ENCODE measurements at regions not wholly inside any gene's neighbourhood (a gene's known extent, or its start where the extent isn't known, plus 50 kb on each side); places are given as distances from the start of the nearest gene placed in this dataset.

DNA sequence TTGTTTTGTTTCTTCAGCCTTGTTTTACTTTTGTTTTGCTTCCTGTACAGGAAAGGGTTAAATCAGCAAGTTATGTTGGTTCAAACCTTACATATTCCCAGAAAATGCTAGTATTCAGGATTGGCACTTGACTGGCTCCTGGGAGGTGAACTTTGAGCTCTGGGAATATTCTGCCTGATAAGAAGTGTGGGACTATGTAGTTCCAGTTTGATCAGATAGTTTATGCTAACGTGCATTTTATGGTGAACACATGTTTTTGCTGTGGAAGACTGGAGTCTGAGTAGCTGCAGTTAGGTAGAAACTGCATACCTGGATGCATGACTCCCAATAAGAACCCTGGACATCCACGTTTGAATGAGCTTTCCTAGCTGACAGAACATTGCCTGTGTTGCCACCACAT, 603.1 kb upstream of the HS6ST1 start:
- H3K4me3 ChIP-seq: no peak overlapping the region
- peaks cover 0 to 8% (median 0%) of the 10 kb centered on the region in 3 donors for H3K9me3 ChIP-seq
- no peak overlapping the region for H3K27ac ChIP-seq
- TF ChIP-seq POLR2AphosphoS5 (IDR thresholded peaks at IDR 0.05) (no peak), EP300 (IDR thresholded peaks at IDR 0.05) (no peak), POLR2A (IDR thresholded peaks at IDR 0.05) (no peak)
- TF ChIP-seq, protein P1, sequence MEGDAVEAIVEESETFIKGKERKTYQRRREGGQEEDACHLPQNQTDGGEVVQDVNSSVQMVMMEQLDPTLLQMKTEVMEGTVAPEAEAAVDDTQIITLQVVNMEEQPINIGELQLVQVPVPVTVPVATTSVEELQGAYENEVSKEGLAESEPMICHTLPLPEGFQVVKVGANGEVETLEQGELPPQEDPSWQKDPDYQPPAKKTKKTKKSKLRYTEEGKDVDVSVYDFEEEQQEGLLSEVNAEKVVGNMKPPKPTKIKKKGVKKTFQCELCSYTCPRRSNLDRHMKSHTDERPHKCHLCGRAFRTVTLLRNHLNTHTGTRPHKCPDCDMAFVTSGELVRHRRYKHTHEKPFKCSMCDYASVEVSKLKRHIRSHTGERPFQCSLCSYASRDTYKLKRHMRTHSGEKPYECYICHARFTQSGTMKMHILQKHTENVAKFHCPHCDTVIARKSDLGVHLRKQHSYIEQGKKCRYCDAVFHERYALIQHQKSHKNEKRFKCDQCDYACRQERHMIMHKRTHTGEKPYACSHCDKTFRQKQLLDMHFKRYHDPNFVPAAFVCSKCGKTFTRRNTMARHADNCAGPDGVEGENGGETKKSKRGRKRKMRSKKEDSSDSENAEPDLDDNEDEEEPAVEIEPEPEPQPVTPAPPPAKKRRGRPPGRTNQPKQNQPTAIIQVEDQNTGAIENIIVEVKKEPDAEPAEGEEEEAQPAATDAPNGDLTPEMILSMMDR (IDR thresholded peaks at IDR 0.05): no peak
- WGBS, 2 donors (ENCODE audit: low coverage in 1 of 2): 51 to 53% methylated on average over 2 of the region's 2 CpGs
- H3K27me3 ChIP-seq: no peaks in the 10 kb centered on the region
- no peaks in the 10 kb centered on the region for H3K36me3 ChIP-seq
- ATAC-seq: no peak
- H3K4me1 ChIP-seq: no peaks in the 10 kb centered on the region

DNA sequence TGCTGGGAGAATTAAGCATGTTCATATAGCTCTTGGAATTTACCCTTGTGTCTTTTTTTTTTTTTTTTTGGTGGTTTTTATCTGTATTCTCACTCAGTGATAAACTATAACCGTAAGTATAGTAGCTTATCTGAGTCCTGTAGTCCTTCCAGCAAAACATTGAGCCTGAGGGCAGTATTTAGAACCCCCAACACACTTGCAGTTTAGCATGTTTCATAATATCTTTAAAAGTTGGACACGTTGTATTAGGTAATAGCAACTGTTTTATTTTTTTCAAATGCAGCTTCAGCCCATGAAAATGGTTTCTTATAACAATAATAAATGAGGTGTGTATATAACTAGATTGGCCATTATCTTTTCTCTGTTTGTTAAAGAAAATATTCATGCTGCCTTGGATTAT, 603.5 kb upstream of the HS6ST1 start:
- TF ChIP-seq POLR2A (IDR thresholded peaks at IDR 0.05): no peak
- no peak for TF ChIP-seq POLR2AphosphoS5 (IDR thresholded peaks at IDR 0.05)
- TF ChIP-seq EP300 (IDR thresholded peaks at IDR 0.05): no peak
- TF ChIP-seq, protein P1 (IDR thresholded peaks at IDR 0.05): no peak
- Histone ChIP-seq H3K27ac (no peak overlapping the region), H3K9me3 (peaks cover 0 to 4% (median 0%) of the 10 kb centered on the region in 3 donors), H3K36me3 (no peaks in the 10 kb centered on the region), H3K27me3 (no peaks in the 10 kb centered on the region), H3K4me1 (no peaks in the 10 kb centered on the region), H3K4me3 (no peak overlapping the region)
- ATAC-seq: no peak
- WGBS, 2 donors (ENCODE audit: low coverage in 1 of 2): 20 to 65% methylated on average over 2 of the region's 2 CpGs

DNA sequence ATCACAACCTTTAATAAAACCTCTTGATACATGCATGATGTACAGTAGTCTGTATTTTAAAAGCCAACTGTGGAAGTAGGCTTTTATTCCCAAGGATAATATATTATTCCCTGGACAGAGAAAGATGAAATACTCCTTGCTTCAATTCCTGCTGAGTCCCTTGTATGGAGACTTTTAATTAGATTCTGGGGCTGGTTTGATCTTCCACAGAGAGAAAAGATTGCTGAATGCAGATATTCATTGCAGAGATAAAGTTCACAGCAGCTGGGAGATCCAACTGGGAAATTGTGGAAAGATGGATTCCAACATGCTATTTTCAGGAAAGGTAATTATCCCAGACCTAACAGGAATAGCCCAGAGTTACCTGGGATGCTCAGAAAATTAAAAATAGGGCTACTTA, 607.0 kb upstream of the HS6ST1 start:
- TF ChIP-seq POLR2A (IDR thresholded peaks at IDR 0.05) (no peak), EP300 (IDR thresholded peaks at IDR 0.05) (no peak), POLR2AphosphoS5 (IDR thresholded peaks at IDR 0.05) (no peak)
- TF ChIP-seq, protein P1 (IDR thresholded peaks at IDR 0.05): no peak
- no peak for ATAC-seq
- no peaks in the 10 kb centered on the region for H3K9me3 ChIP-seq
- H3K27ac ChIP-seq: no peak overlapping the region
- no peaks in the 10 kb centered on the region for H3K27me3 ChIP-seq
- H3K4me3 ChIP-seq: no peak overlapping the region
- H3K36me3 ChIP-seq: no peaks in the 10 kb centered on the region
- no peaks in the 10 kb centered on the region for H3K4me1 ChIP-seq

DNA sequence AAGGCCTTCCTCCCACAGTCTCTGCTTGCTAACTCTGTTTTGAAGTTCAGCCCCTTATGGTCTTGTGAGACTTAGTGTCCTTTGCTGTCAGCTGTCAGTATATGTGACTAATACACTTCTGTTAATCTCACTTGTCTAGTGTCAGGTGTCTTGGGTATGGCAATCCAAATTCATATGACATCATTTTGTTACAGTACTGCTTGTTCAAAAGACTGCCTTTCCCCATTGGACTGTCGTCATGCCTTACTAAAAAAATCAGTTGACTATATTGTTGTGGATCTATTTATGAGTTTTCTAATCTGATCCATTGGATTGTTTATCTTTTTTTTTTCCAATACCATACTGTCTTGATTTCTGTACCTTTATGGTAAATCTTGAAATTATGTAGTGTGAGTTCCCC, 611.4 kb upstream of the HS6ST1 start:
- Histone ChIP-seq H3K9me3 (no peaks in the 10 kb centered on the region), H3K27me3 (no peaks in the 10 kb centered on the region), H3K36me3 (no peaks in the 10 kb centered on the region), H3K4me3 (no peak overlapping the region), H3K27ac (no peak overlapping the region), H3K4me1 (no peaks in the 10 kb centered on the region)
- no peak for TF ChIP-seq POLR2A (IDR thresholded peaks at IDR 0.05)
- no peak for ATAC-seq
- 76 to 80% methylated on average over 1 of the region's 1 CpG for WGBS, 2 donors (ENCODE audit: low coverage in 1 of 2)

DNA sequence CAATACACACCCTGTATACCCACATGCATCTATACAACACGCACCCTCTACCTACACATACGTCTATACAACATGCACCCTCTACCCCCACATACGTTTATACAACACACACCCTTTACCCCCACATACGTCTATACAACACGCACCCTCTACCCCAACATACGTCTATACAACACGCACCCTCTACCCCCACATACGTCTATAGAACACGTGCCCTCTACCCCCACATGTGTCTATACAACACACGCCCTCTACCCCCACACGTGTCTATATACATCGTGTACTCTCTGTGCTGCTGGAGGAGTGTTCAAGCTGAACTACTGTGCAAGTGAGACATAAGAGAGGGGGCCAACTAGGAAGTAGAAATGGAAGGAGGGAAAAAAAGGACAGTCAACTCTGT, 621.7 kb upstream of the HS6ST1 start:
- ATAC-seq: no peak
- Histone ChIP-seq H3K4me1 (peaks cover 0 to 18% (median 0%) of the 10 kb centered on the region in 3 donors), H3K27ac (no peak overlapping the region), H3K27me3 (no peaks in the 10 kb centered on the region), H3K4me3 (no peak overlapping the region), H3K36me3 (no peaks in the 10 kb centered on the region), H3K9me3 (no peaks in the 10 kb centered on the region)
- TF ChIP-seq POLR2A (IDR thresholded peaks at IDR 0.05) (no peak), POLR2AphosphoS5 (IDR thresholded peaks at IDR 0.05) (no peak), EP300 (IDR thresholded peaks at IDR 0.05) (no peak)
- TF ChIP-seq, protein P1 (IDR thresholded peaks at IDR 0.05): no peak
- 86 to 92% methylated on average over 10 to 12 of the region's 12 CpGs for WGBS, 2 donors (ENCODE audit: low coverage in 1 of 2)

All from gastroesophageal sphincter (tissue), 4 donors.